CD4-positive, alpha-beta T cell (primary cell): ENCODE measurements at regions not wholly inside any gene's neighbourhood (a gene's known extent, or its start where the extent isn't known, plus 50 kb on each side); places are given as distances from the start of the nearest gene placed in this dataset.

Experiments
- ATAC-seq: fragments of 200-7000 bp; cut with Tn5 transposase; one replicate; pipeline ENCODE4 v1.10.0; 2022; ENCODE audit warnings: mild to moderate bottlenecking; ENCODE audit not compliant: poor library complexity
- CTCF ChIA-PET: fragments of 350-600 bp; sonication (Branson Sonifier 250); formaldehyde crosslinking; loops from one replicate; lab custom pipeline; 2021; ENCODE audit warnings: antibody characterized with exemption, inconsistent platforms; lab: Charles Lee
- POLR2A ChIA-PET: fragments of 350-600 bp; sonication (Branson Sonifier 250); formaldehyde crosslinking; loops from one replicate; lab custom pipeline; 2021; ENCODE audit warnings: antibody characterized with exemption, inconsistent platforms; lab: Charles Lee
- DNase-seq, 14 experiments: peaks; one replicate each; pipeline ENCODE4 v3.0.0-alpha.2; 2013 to 2020; ENCODE audit warnings: mixed read lengths in 2 of 14
- H3K27ac ChIP-seq, 2 donors: one replicate each; pipeline versions ENCODE4 v1.5.1 to v1.7.0; 2013; ENCODE audit warnings: low read length in 2 of 2, low read depth in 1 of 2, mild to moderate bottlenecking in 1 of 2
- H3K27me3 ChIP-seq, 2 experiments: 1 replicate in 1 of 2; 2 replicates in 1 of 2; pipeline versions ENCODE4 v1.6.1 to v1.7.0; 2013; ENCODE audit warnings: low read length in 2 of 2, control low read depth in 1 of 2, mild to moderate bottlenecking in 1 of 2, moderate library complexity in 1 of 2; ENCODE audit not compliant: insufficient read depth in 2 of 2, control insufficient read depth in 1 of 2
- H3K36me3 ChIP-seq: one replicate; pipeline ENCODE4 v1.6.1; 2013; ENCODE audit warnings: low read length, control low read depth; ENCODE audit not compliant: insufficient read depth
- H3K4me1 ChIP-seq: one replicate; pipeline ENCODE4 v1.6.1; 2013; ENCODE audit warnings: low read length, control low read depth; ENCODE audit not compliant: insufficient read depth
- H3K4me3 ChIP-seq: one replicate; pipeline ENCODE4 v1.5.1; 2013; ENCODE audit warnings: mild to moderate bottlenecking, low read length, moderate library complexity
- H3K9me3 ChIP-seq, 2 experiments: 1 replicate in 1 of 2; 2 replicates in 1 of 2; pipeline versions ENCODE4 v1.6.1 to v1.7.0; 2013; ENCODE audit warnings: low read length in 2 of 2, mild to moderate bottlenecking in 2 of 2, control low read depth in 1 of 2, moderate library complexity in 1 of 2; ENCODE audit not compliant: control insufficient read depth in 1 of 2, insufficient read depth in 1 of 2
- H3K27ac Mint-ChIP-seq: one replicate; pipeline ENCODE4 v1.8.0; 2020; ENCODE audit warnings: mixed read lengths
- H3K27me3 Mint-ChIP-seq: one replicate; pipeline ENCODE4 v1.8.0; 2021; ENCODE audit warnings: mixed read lengths
- H3K36me3 Mint-ChIP-seq: one replicate; pipeline ENCODE4 v1.8.0; 2021; ENCODE audit warnings: low read depth, mixed read lengths
- H3K4me1 Mint-ChIP-seq: one replicate; pipeline ENCODE4 v1.8.0; 2021; ENCODE audit warnings: low read depth, mixed read lengths
- H3K4me3 Mint-ChIP-seq: one replicate; pipeline ENCODE4 v1.8.0; 2020; ENCODE audit warnings: mild to moderate bottlenecking, mixed read lengths
- H3K9me3 Mint-ChIP-seq: one replicate; pipeline ENCODE4 v1.8.0; 2020; ENCODE audit warnings: mixed read lengths
- CTCF ChIP-seq: fragments of 200-600 bp; IDR thresholded peaks from one replicate; pipeline ENCODE4 v1.8.0; 2022; ENCODE audit warnings: antibody characterized with exemption, mild to moderate bottlenecking
- intact Hi-C, 2 experiments: fragments of 100-400 bp; cut with DNase I in 1 of 2; cut with micrococcal nuclease in 1 of 2; formaldehyde crosslinking; loops; one replicate each; pipeline versions ENCODE4 v1.15.1 to v1.9.0; 2023 to 2025; cut with DNase I, micrococcal nuclease

GRCh38 chr20:41874658-41875057, 256.5 kb upstream of the CHD6 start:
- Mint-ChIP-seq H3K27me3 (peaks cover 24% of the 10 kb centered on the region), H3K36me3 (no peaks in the 10 kb centered on the region), H3K4me3 (no peak overlapping the region), H3K27ac (no peak overlapping the region), H3K4me1 (no peaks in the 10 kb centered on the region), H3K9me3 (no peaks in the 10 kb centered on the region)
- Histone ChIP-seq H3K27me3 (no peaks in the 10 kb centered on the region), H3K9me3 (peaks cover 0 to 4% of the 10 kb centered on the region in 2 experiments), H3K4me1 (no peaks in the 10 kb centered on the region), H3K36me3 (no peaks in the 10 kb centered on the region), H3K4me3 (no peak overlapping the region), H3K27ac (no peak overlapping the region)
- CTCF ChIA-PET, result no interaction called here
- TF ChIP-seq CTCF, result no peak
- ATAC-seq (no peak), DNase-seq (no peak)
- POLR2A ChIA-PET, result no interaction called here
- intact Hi-C loops, result no loop called here

GRCh38 chr20:41872930-41873329, 254.8 kb upstream of the CHD6 start:
- Mint-ChIP-seq H3K9me3 (no peaks in the 10 kb centered on the region), H3K27ac (no peak overlapping the region), H3K4me3 (no peak overlapping the region), H3K36me3 (no peaks in the 10 kb centered on the region), H3K4me1 (no peaks in the 10 kb centered on the region), H3K27me3 (peaks cover 24% of the 10 kb centered on the region)
- Histone ChIP-seq H3K4me3 (no peak overlapping the region), H3K9me3 (peaks cover 0 to 4% of the 10 kb centered on the region in 2 experiments), H3K27me3 (no peaks in the 10 kb centered on the region), H3K4me1 (no peaks in the 10 kb centered on the region), H3K27ac (no peak overlapping the region), H3K36me3 (no peaks in the 10 kb centered on the region)
- ATAC-seq, result no peak
- DNase-seq, result no peak
- ChIA-PET CTCF (no interaction called here), POLR2A (no interaction called here)
- intact Hi-C loops, result no loop called here
- TF ChIP-seq CTCF, result no peak

- Mint-ChIP-seq H3K9me3 (no peaks in the 10 kb centered on the region), H3K36me3 (no peaks in the 10 kb centered on the region), H3K27ac (no peak overlapping the region), H3K4me3 (no peak overlapping the region), H3K4me1 (no peaks in the 10 kb centered on the region), H3K27me3 (peaks cover 18% of the 10 kb centered on the region)
- intact Hi-C loops, result no loop called here
- Histone ChIP-seq H3K36me3 (no peaks in the 10 kb centered on the region), H3K4me3 (no peak overlapping the region), H3K27me3 (no peaks in the 10 kb centered on the region), H3K4me1 (no peaks in the 10 kb centered on the region), H3K27ac (no peak overlapping the region), H3K9me3 (peaks cover 0 to 4% of the 10 kb centered on the region in 2 experiments)
- TF ChIP-seq CTCF, result no peak
- no peak for DNase-seq
- ChIA-PET CTCF (no interaction called here), POLR2A (no interaction called here)
- no peak for ATAC-seq
Measured at GRCh38 chr20:41870869-41871462, 252.8 kb upstream of the CHD6 start.
